DND-41 (cell line): ENCODE measurements at regions not wholly inside any gene's neighbourhood (a gene's known extent, or its start where the extent isn't known, plus 50 kb on each side); places are given as distances from the start of the nearest gene placed in this dataset.

ENCODE experiments used
- ATAC-seq: fragments of 200-7000 bp; cut with Tn5 transposase; 3 replicates; pipeline ENCODE4 v1.9.1; 2021; ENCODE audit warnings: low read depth; ENCODE audit not compliant: insufficient read depth
- DNase-seq: peaks from one replicate; pipeline ENCODE4 v3.0.0-alpha.2; 2020
- H2AFZ ChIP-seq: 2 replicates; pipeline ENCODE4 v1.6.0; 2012; ENCODE audit warnings: low read depth, low read length
- H3K27ac ChIP-seq: 2 replicates; pipeline ENCODE4 v1.5.1; 2012; ENCODE audit warnings: low read length, inconsistent platforms
- H3K27me3 ChIP-seq: fragments of 200-600 bp; sonication (generic); 2 replicates; pipeline ENCODE4 v1.6.0; 2012; ENCODE audit warnings: low read length, mild to moderate bottlenecking, inconsistent platforms; ENCODE audit not compliant: insufficient read depth, poor library complexity
- H3K36me3 ChIP-seq: 2 replicates; pipeline ENCODE4 v1.5.1; 2012; ENCODE audit warnings: low read length, inconsistent platforms; ENCODE audit not compliant: insufficient read depth
- H3K4me1 ChIP-seq: 2 replicates; pipeline ENCODE4 v1.5.1; 2012; ENCODE audit warnings: mild to moderate bottlenecking, low read length; ENCODE audit not compliant: insufficient read depth
- H3K4me2 ChIP-seq: 2 replicates; pipeline ENCODE4 v1.6.0; 2012; ENCODE audit warnings: mild to moderate bottlenecking, moderate library complexity, low read length, inconsistent platforms; ENCODE audit not compliant: insufficient read depth
- H3K4me3 ChIP-seq, 2 experiments: fragments of 200-600 bp in 1 of 2; shearing (Covaris generic) in 1 of 2; 2 replicates each; pipeline ENCODE4 v1.5.1; 2012 to 2016; ENCODE audit warnings: inconsistent platforms in 2 of 2, low read length in 2 of 2, mild to moderate bottlenecking in 2 of 2, low read depth in 1 of 2, moderate library complexity in 1 of 2
- H3K79me2 ChIP-seq: 2 replicates; pipeline ENCODE4 v1.6.0; 2012; ENCODE audit warnings: low read length, inconsistent platforms; ENCODE audit not compliant: insufficient read depth
- H3K9ac ChIP-seq: 2 replicates; pipeline ENCODE4 v1.6.0; 2012; ENCODE audit warnings: low read depth, mild to moderate bottlenecking, inconsistent platforms, low read length, moderate library complexity
- H3K9me3 ChIP-seq: 2 replicates; pipeline ENCODE4 v1.5.1; 2012; ENCODE audit warnings: low read length, moderate library complexity, mild to moderate bottlenecking, inconsistent platforms; ENCODE audit not compliant: insufficient read depth, severe bottlenecking
- H4K20me1 ChIP-seq: 2 replicates; pipeline ENCODE4 v1.6.0; 2012; ENCODE audit warnings: low read length; ENCODE audit not compliant: insufficient read depth
- CTCF ChIP-seq: IDR thresholded peaks from 2 replicates; pipeline ENCODE4 v1.5.1; 2012; ENCODE audit warnings: borderline replicate concordance, low read length, moderate library complexity, mild to moderate bottlenecking; ENCODE audit not compliant: poor library complexity, severe bottlenecking; ENCODE audit errors: extremely low read depth
- EZH2 ChIP-seq: IDR thresholded peaks from 3 replicates; pipeline ENCODE4 v1.6.1; 2012; ENCODE audit warnings: borderline replicate concordance, low read depth, mild to moderate bottlenecking, moderate library complexity, low read length, inconsistent platforms; ENCODE audit not compliant: severe bottlenecking

DNA sequence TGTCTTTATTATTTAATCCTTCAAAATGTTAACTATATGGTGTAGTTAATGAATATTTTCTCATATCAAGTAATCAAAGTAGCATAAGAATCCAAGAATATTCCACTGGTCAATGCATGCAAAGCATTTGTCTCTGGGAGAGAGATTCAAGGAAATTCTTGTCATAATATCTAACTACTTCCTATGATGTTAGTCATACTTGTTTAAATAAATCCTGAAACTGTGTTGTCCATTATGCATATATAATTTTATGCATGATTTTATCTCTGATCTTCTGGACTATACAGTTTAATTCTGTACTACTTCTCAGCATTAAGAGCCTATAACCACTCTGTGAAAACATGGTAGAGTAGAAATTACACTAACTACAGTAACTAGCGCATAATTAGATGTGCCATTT is 388.3 kb downstream of the NR4A2 start:
- no peak overlapping the region for H3K4me2 ChIP-seq
- no peaks in the 10 kb centered on the region for H3K9me3 ChIP-seq
- no peaks in the 10 kb centered on the region for H3K79me2 ChIP-seq
- no peak overlapping the region for H3K9ac ChIP-seq
- no peaks in the 10 kb centered on the region for H4K20me1 ChIP-seq
- no peak overlapping the region for H3K4me3 ChIP-seq
- H3K36me3 ChIP-seq = no peaks in the 10 kb centered on the region
- H3K27me3 ChIP-seq = no peaks in the 10 kb centered on the region
- H2AFZ ChIP-seq = no peak overlapping the region
- H3K27ac ChIP-seq = no peak overlapping the region
- DNase-seq = no peak
- no peak for ATAC-seq
- TF ChIP-seq CTCF (no peak), EZH2 (no peak)
- H3K4me1 ChIP-seq = no peaks in the 10 kb centered on the region

DNA sequence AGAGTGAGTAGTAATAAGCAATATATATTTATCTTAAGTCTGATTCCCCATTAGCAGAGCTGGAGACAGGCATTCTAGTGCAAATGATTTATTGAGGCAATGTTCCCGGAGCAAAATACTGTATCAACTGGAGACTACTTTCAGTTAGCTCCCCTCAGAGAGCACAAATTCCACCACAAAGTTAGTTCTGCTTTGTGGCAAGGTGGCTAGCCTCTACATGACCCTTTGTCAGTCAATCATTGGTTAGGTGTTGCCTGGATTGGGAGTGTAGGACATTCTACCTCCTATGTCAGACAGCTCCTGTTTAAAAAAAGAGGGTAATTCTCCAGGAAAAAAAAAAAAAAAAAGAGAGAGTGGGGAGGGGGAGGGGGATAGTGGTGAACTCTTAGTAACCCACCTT is 402.2 kb downstream of the NR4A2 start:
- Histone ChIP-seq H2AFZ (no peak overlapping the region), H3K9me3 (no peaks in the 10 kb centered on the region), H3K36me3 (no peaks in the 10 kb centered on the region), H3K4me2 (no peak overlapping the region), H3K4me1 (no peaks in the 10 kb centered on the region), H3K27me3 (no peaks in the 10 kb centered on the region), H3K4me3 (no peak overlapping the region), H3K27ac (no peak overlapping the region), H4K20me1 (no peaks in the 10 kb centered on the region), H3K79me2 (no peaks in the 10 kb centered on the region), H3K9ac (no peak overlapping the region)
- DNase-seq (no peak), ATAC-seq (no peak)
- TF ChIP-seq CTCF (no peak), EZH2 (no peak)

- no peaks in the 10 kb centered on the region for H3K9me3 ChIP-seq
- H2AFZ ChIP-seq = no peak overlapping the region
- DNase-seq (no peak), ATAC-seq (no peak)
- TF ChIP-seq CTCF (no peak), EZH2 (no peak)
- H3K27me3 ChIP-seq = no peaks in the 10 kb centered on the region
- H4K20me1 ChIP-seq = no peaks in the 10 kb centered on the region
- H3K4me1 ChIP-seq = no peaks in the 10 kb centered on the region
- no peak overlapping the region for H3K4me3 ChIP-seq
- H3K9ac ChIP-seq = no peak overlapping the region
- H3K4me2 ChIP-seq = no peak overlapping the region
- H3K79me2 ChIP-seq = no peaks in the 10 kb centered on the region
- no peaks in the 10 kb centered on the region for H3K36me3 ChIP-seq
- H3K27ac ChIP-seq = no peak overlapping the region
These were observed 415.1 kb downstream of the NR4A2 start for GRCh38 chr2:155917380-155917779.

DNA sequence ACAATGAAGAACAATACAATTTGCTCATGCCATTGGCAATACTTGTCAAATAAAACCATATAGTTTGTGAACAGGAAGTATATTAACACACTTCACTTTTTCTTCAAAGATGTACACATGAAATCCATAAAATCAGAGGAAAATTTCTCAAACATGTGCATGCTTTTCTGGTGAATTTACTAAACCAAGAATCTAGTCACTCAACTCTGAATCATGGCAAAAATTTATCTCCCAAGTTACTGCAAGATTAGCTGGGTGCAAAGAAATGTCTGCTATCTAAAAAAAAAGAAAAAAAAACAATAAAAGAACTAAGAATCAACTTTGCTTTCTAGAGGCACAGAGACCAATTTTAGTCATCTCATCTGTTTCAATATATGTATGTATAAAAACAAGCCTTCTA is 419.2 kb downstream of the NR4A2 start:
- TF ChIP-seq CTCF (no peak), EZH2 (no peak)
- no peak for ATAC-seq
- H4K20me1 ChIP-seq = no peaks in the 10 kb centered on the region
- no peaks in the 10 kb centered on the region for H3K9me3 ChIP-seq
- DNase-seq = no peak
- no peak overlapping the region for H3K9ac ChIP-seq
- no peak overlapping the region for H3K27ac ChIP-seq
- H3K4me1 ChIP-seq = no peaks in the 10 kb centered on the region
- H3K4me3 ChIP-seq = no peak overlapping the region
- no peaks in the 10 kb centered on the region for H3K36me3 ChIP-seq
- no peaks in the 10 kb centered on the region for H3K79me2 ChIP-seq
- no peak overlapping the region for H3K4me2 ChIP-seq
- no peaks in the 10 kb centered on the region for H3K27me3 ChIP-seq
- H2AFZ ChIP-seq = no peak overlapping the region
